Endodermal cell (in vitro differentiated cells): ENCODE measurements at regions not wholly inside any gene's neighbourhood (a gene's known extent, or its start where the extent isn't known, plus 50 kb on each side); places are given as distances from the start of the nearest gene placed in this dataset.

Experiments used
- DNase-seq: peaks from one replicate; pipeline ENCODE4 v3.0.0-alpha.2; 2017
- H3K27ac ChIP-seq: 2 replicates; pipeline ENCODE4 v1.5.1; 2013; ENCODE audit warnings: mild to moderate bottlenecking, low read depth, low read length, moderate library complexity
- H3K27me3 ChIP-seq: 2 replicates; pipeline ENCODE4 v1.6.1; 2013; ENCODE audit warnings: mild to moderate bottlenecking, low read length, moderate library complexity; ENCODE audit not compliant: insufficient read depth, control insufficient read depth, poor library complexity, severe bottlenecking
- H3K36me3 ChIP-seq: 2 replicates; pipeline ENCODE4 v1.7.0; 2013; ENCODE audit warnings: mild to moderate bottlenecking, low read length, moderate library complexity; ENCODE audit not compliant: control insufficient read depth, insufficient read depth
- H3K4me1 ChIP-seq: one replicate; pipeline ENCODE4 v1.7.0; 2013; ENCODE audit warnings: low read length; ENCODE audit not compliant: control insufficient read depth, insufficient read depth
- H3K4me3 ChIP-seq: 2 replicates; pipeline ENCODE4 v1.5.1; 2013; ENCODE audit warnings: mild to moderate bottlenecking, low read length, moderate library complexity
- H3K9ac ChIP-seq: 2 replicates; pipeline ENCODE4 v1.6.1; 2013; ENCODE audit warnings: mild to moderate bottlenecking, low read length, moderate library complexity; ENCODE audit not compliant: poor library complexity, severe bottlenecking; ENCODE audit errors: extremely low read depth
- H3K9me3 ChIP-seq: 2 replicates; pipeline ENCODE4 v1.6.1; 2013; ENCODE audit warnings: mild to moderate bottlenecking, low read length, moderate library complexity; ENCODE audit not compliant: control insufficient read depth
- H3K27ac Mint-ChIP-seq: 2 replicates; pipeline ENCODE4 v1.8.0; 2020; ENCODE audit warnings: mixed read lengths
- H3K27me3 Mint-ChIP-seq: 2 replicates; pipeline ENCODE4 v1.8.0; 2021; ENCODE audit warnings: mild to moderate bottlenecking, mixed read lengths; ENCODE audit not compliant: insufficient read depth
- H3K36me3 Mint-ChIP-seq: 2 replicates; pipeline ENCODE4 v1.8.0; 2020; ENCODE audit warnings: low read depth, mixed read lengths
- H3K4me1 Mint-ChIP-seq: 2 replicates; pipeline ENCODE4 v1.8.0; 2020; ENCODE audit warnings: mixed read lengths
- H3K4me3 Mint-ChIP-seq: 2 replicates; pipeline ENCODE4 v1.8.0; 2020; ENCODE audit warnings: mild to moderate bottlenecking, moderate library complexity, mixed read lengths
- H3K9me3 Mint-ChIP-seq: 2 replicates; pipeline ENCODE4 v1.8.0; 2020; ENCODE audit warnings: mild to moderate bottlenecking, mixed read lengths
- CTCF ChIP-seq: fragments of 200-600 bp; sonication (generic); conservative IDR thresholded peaks from 2 replicates; pipeline ENCODE4 v1.5.0; 2021; ENCODE audit warnings: antibody characterized with exemption, mild to moderate bottlenecking
- WGBS, 2 experiments: methylation state at CpG; one replicate each; pipeline versions ENCODE4 v1.1.5 to v1.1.7; 2013; ENCODE audit warnings: missing lambda C conversion rate in 2 of 2, mixed read lengths in 1 of 2; ENCODE audit not compliant: insufficient coverage in 1 of 2, insufficient read length in 1 of 2; 5-methylcytosine and 5-hydroxymethylcytosine counted together

GRCh38 chr6:81854474-81854873, 102.0 kb upstream of the TENT5A start:
- peaks cover 12% of the 10 kb centered on the region for H3K4me1 Mint-ChIP-seq
- Histone ChIP-seq H3K4me3 (no peak overlapping the region), H3K27ac (no peak overlapping the region), H3K9me3 (no peaks in the 10 kb centered on the region), H3K9ac (no peak overlapping the region), H3K36me3 (no peaks in the 10 kb centered on the region), H3K4me1 (no peaks in the 10 kb centered on the region), H3K27me3 (no peaks in the 10 kb centered on the region)
- no peaks in the 10 kb centered on the region for H3K27me3 Mint-ChIP-seq
- H3K27ac Mint-ChIP-seq, result no peak overlapping the region
- DNase-seq, result no peak
- no peak overlapping the region for H3K4me3 Mint-ChIP-seq
- 92 to 98% methylated on average over 2 of the region's 2 CpGs for WGBS, 2 experiments
- TF ChIP-seq CTCF, result no peak
- H3K36me3 Mint-ChIP-seq, result no peaks in the 10 kb centered on the region
- no peaks in the 10 kb centered on the region for H3K9me3 Mint-ChIP-seq

- WGBS, 2 experiments, result 92 to 97% methylated on average over 2 of the region's 2 CpGs
- H3K4me3 ChIP-seq, result no peak overlapping the region
- no peaks in the 10 kb centered on the region for H3K4me1 ChIP-seq
- H3K9me3 ChIP-seq, result no peaks in the 10 kb centered on the region
- H3K27me3 ChIP-seq, result no peaks in the 10 kb centered on the region
- no peak for DNase-seq
- H3K27me3 Mint-ChIP-seq, result no peaks in the 10 kb centered on the region
- no peak overlapping the region for H3K9ac ChIP-seq
- no peak overlapping the region for H3K27ac ChIP-seq
- no peak overlapping the region for H3K27ac Mint-ChIP-seq
- no peak overlapping the region for H3K4me3 Mint-ChIP-seq
- no peak for TF ChIP-seq CTCF
- peaks cover 12% of the 10 kb centered on the region for H3K4me1 Mint-ChIP-seq
- no peaks in the 10 kb centered on the region for H3K36me3 ChIP-seq
- H3K36me3 Mint-ChIP-seq, result no peaks in the 10 kb centered on the region
- no peaks in the 10 kb centered on the region for H3K9me3 Mint-ChIP-seq
These were observed 101.5 kb upstream of the TENT5A start for GRCh38 chr6:81853975-81854374.

- Mint-ChIP-seq H3K4me1 (peaks cover 4% of the 10 kb centered on the region), H3K4me3 (no peak overlapping the region), H3K9me3 (no peaks in the 10 kb centered on the region), H3K36me3 (no peaks in the 10 kb centered on the region), H3K27me3 (no peaks in the 10 kb centered on the region), H3K27ac (no peak overlapping the region)
- Histone ChIP-seq H3K4me3 (no peak overlapping the region), H3K9me3 (no peaks in the 10 kb centered on the region), H3K36me3 (no peaks in the 10 kb centered on the region), H3K27ac (no peak overlapping the region), H3K27me3 (no peaks in the 10 kb centered on the region), H3K9ac (no peak overlapping the region), H3K4me1 (peaks cover 4% of the 10 kb centered on the region)
- DNase-seq, result no peak
- 57 to 79% methylated on average over 1 to 4 of the region's 4 CpGs for WGBS, 2 experiments
- TF ChIP-seq CTCF, result no peak
These were observed 96.8 kb upstream of the TENT5A start for GRCh38 chr6:81849248-81849647.
